Left lobe of liver (tissue), 2 donors: ENCODE measurements at regions not wholly inside any gene's neighbourhood (a gene's known extent, or its start where the extent isn't known, plus 50 kb on each side); places are given as distances from the start of the nearest gene placed in this dataset.
"Not testable (repeated sequence)": the region's sequence is repeated elsewhere in the genome, so short reads cannot be mapped to it uniquely, and the experiment has no call there.

Source experiments
- ATAC-seq: fragments of 200-7000 bp; cut with Tn5 transposase; one replicate; pipeline ENCODE4 v1.9.1; 2020; ENCODE audit warnings: mild to moderate bottlenecking, moderate library complexity
- DNase-seq: peaks from one replicate; pipeline ENCODE4 v3.0.0-alpha.2; 2020; ENCODE audit warnings: low spot score
- donor health status: DM: no; HTN: no; CAD: no; lungs with moderate emphysema.
- donor health status: DM: no; HTN: yes; CAD: no.

DNA sequence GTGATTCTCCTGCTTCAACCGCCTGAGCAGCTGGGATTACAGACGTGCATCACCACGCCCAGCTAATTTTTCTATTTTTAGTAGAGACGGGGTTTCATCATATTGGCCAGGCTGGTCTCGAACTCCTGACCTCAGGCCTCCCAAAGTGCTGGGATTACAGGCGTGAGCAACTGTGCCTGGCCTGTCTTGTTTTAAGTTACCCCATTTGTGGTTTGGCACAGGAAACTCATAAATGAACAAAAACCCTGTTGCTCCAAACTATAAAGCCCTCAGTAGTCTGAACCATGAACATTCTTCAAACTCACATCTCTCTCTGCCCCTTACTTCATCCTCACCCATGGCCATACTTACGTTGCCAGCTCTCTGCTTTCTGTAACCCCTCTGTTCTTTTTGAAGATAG lies 61.7 kb downstream of the RHOU start:
- not testable (repeated sequence) for ATAC-seq, DNase-seq

DNA sequence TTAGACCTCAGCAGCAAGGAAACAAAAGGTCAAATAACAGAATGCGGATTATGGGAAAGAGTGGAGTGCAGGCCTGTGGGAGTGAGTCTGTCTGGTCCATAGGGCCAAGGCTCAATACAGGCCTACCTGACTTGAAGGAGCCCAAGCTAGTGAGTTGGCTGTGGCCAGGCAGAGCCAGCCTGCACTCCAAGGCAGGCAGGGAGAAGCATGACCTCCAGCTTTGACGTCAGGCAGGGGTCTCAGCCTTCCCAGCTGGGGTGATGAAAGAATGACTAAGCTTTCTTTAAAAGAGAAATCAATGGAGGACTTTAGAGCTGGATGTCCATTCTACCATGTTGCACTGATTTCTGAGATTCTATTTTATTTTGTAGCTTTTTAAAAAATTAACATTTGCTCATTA lies 62.8 kb downstream of the RHOU start:
- ATAC-seq (no peak), DNase-seq (no peak)

GRCh38 chr1:228798548-228798947 lies 63.3 kb downstream of the RHOU start:
- DNase-seq, result no peak
- ATAC-seq, result no peak

DNA sequence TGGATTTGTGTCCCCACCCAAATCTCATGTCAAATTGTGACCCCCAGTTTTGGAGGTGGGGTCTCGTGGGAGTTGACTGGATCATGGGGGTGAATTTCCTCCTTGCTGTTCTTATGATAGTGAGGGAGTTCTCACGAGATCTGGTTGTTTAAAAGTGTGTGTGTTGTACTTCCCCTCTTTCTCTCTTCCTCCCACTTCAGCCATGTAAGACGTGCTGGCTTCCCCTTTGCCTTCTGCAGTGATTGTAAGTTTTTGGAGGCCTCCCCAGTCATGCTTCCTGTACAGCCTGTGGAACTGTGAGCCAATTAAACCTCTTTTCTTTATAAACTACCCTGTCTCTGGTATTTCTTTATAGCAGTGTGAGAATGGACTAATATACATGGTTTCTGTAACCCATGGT lies 64.6 kb downstream of the RHOU start:
- DNase-seq, result no peak
- ATAC-seq, result no peak

DNA sequence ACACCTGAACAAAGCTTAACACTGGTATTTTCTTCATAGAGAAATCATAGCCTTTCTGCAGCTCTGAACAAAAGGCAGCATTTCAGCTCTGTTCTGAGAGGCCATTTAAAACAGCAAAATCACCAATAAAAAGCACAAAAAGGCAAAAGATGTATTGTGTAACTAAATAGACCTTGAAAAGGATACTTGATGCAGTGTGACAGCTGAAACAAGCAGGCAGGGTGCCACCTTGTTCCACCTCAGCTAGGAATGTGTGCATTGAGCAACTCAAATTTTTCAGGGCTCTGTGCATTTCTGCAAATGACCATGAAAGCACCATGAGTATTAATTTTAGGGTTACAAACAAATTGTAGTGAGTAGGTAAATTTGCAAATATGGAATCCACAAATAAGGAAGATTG lies 65.8 kb downstream of the RHOU start:
- ATAC-seq, result no peak

GRCh38 chr1:228802386-228803220 lies 67.3 kb downstream of the RHOU start:
- DNase-seq (no peak), ATAC-seq (peak; percentile 56)

More for the DNA sequence above, 65.8 kb downstream of the RHOU start:
- no peak for DNase-seq

DNA sequence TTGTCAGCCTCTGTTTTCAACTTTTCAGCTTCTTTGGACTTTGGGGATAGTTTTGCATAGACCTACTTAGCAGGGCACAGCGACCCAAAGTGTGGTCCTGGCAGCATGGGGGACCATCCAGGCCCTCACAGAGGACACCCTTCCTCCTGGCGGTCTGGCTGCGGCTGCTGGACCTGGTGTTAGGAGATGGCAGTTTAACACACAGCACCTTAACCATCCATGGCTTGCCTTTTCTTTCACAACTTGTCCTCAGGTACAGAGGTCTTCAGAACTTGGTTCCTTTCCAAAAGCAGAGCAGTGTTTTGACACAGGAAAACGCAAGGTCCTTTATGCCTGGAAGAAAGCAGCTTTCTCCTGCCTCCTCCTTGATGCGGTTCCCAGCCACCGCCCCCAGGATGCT lies 68.1 kb downstream of the RHOU start:
- DNase-seq (peak; percentile 69), ATAC-seq (peak; percentile 87)

GRCh38 chr1:228804173-228804572 lies 68.9 kb downstream of the RHOU start:
- DNase-seq (no peak), ATAC-seq (no peak)

- DNase-seq, result no peak
- no peak for ATAC-seq
Observed at GRCh38 chr1:228804640-228805413, 69.5 kb downstream of the RHOU start.

DNA sequence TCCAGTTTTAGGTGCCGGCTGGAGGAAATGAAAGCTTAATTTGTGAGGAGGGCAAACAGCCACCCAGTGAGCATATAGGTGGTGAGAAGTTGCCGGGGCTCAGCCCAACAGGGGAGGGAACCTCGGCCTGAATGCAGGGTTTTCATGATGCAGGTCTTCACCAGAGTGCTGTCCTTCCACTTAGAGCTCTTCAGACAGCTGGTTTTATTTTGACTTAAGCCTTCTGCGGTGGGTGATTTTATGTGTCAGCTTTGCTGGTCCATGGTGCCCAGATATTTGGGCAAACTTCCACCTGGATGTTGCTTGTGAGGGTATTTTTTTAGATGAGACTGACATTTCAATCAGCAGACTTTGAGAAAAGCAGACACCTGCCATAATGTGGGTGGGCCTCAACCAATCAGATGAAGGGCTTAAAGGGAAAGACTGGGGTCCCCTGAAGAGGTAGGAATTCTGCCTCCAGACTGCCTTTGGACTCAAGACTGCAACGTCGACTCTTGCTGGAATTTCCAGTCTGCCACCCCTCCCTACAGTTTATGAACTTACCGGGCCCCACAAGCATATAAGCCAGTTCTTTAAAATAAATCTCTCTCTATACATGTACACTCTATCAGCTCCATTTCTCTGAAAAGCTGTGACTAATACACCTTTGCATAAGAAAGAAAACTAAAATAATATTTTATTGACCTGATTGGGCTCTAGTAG lies 72.8 kb downstream of the RHOU start:
- DNase-seq, result no peak
- no peak for ATAC-seq

- peak; percentile 80 for DNase-seq
Observed at GRCh38 chr1:228809621-228810394, 74.5 kb downstream of the RHOU start.

GRCh38 chr1:228810395-228810758 lies 75.1 kb downstream of the RHOU start:
- ATAC-seq, result no peak
- no peak for DNase-seq

More at GRCh38 chr1:228809621-228810394, 74.5 kb downstream of the RHOU start:
- peak; percentile 97 for ATAC-seq

DNA sequence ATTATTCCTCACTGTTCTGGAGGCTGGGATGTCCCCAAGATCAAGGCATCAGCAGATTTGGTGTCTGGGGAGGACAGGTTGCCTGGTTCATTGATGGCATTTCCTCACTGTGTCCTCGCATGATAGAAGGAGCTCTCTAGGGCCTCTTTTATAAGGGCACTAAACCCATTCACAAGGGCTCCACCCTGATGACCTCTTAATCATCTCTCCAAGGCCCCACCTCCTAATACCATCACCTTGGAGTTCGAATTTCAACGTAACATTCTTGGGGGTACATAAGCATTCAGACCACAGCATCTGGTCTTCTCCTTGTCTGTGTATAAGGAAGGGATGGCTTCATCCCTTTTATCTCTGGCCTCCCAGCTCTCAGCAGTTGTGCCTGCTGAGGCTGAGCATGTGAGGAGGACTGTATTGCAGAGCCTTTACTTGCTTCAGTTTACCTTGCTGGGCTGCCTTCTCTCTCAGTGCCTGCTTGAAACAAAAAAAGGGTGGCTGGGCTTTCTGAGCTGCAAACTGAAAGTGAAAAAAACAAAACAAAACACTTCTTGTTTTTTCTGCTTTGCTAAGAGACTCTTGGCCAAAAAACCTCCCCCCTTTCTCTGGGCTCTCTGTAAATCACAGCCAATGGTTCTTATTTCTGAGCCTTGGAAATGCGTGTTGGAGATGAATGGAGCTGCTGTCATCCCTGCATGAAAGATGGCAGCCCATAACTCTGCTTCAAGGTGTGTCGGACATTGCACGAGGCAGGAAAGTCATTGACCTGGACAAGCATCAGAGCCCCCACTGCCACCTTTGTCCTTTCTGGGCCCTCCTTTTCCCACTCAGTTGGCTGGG lies 75.8 kb downstream of the RHOU start:
- DNase-seq, result no peak
- no peak for ATAC-seq

GRCh38 chr1:228811712-228812305 lies 76.5 kb downstream of the RHOU start:
- ATAC-seq (no peak), DNase-seq (no peak)

DNA sequence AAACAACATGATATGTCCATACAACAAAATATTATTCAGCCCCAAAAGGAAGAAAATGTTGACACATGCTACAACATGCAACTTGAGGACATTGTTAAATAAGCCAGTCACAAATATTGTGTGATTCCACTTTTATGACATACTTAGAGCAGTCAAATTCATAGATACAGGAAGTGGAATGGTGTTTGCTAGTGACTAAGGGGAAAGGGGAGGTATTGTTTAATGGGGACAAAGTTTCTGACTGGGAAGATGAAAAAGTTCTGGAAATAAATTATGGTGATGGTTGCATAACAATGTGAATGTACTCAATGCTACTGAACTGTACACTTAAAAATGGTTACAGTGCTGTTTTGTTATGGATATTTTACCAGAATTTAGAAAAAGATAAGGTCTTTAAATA lies 77.7 kb downstream of the RHOU start:
- ATAC-seq (no peak), DNase-seq (no peak)

GRCh38 chr1:228814176-228814575 lies 78.9 kb downstream of the RHOU start:
- ATAC-seq, result no peak
- DNase-seq, result no peak

GRCh38 chr1:228818296-228818695 lies 83.0 kb downstream of the RHOU start:
- ATAC-seq (no peak), DNase-seq (no peak)

DNA sequence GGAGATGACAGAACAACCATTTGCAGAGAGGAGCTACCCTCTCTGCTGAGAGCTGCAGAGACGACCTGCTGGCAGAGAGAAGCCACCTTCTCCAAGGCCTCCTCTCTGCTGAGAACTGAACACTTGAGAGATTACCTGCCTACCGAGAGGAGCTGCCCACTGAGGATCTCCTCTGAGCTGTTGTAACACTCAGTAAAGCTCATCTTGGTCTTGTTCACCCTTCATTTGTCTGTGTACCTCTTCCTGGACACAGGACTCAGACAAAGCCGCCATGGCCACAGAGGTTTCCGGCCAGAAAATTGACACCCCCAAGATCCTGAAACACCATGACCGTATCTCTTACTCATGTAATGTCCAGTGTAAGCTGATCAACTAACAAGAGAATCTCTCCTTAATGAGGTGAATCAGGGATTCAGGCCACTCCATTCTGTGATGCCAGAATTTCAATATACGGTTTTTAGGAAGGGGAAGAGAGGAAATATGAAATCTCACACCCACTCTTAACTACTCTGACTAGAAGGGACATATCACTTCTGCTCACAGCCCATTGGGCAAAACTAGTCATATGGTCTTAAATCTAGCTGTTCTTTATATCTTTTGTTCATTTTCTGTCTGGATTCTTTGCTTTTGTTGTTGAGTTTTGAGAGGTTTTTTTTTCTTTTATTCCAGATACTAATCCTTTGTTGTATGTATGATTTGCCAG lies 83.8 kb downstream of the RHOU start:
- DNase-seq, result no peak
- ATAC-seq, result no peak

- peak; percentile 73 for ATAC-seq
Observed at GRCh38 chr1:228821252-228821651, 86.0 kb downstream of the RHOU start.

More at GRCh38 chr1:228821252-228821651, 86.0 kb downstream of the RHOU start:
- no peak for DNase-seq
